ENCODE measurements at regions not wholly inside any gene's neighbourhood (a gene's known extent, or its start where the extent isn't known, plus 50 kb on each side); places are given as distances from the start of the nearest gene placed in this dataset.

GRCh38 chr16:76955629-76956028, 235.4 kb upstream of the MON1B start:
- TF ChIP-seq FOXP1 (CRISPR knock-in tag; IDR thresholded peaks at IDR 0.05; ENCODE audit: borderline replicate concordance): no peak
- TF ChIP-seq CREB1 (CRISPR knock-in tag; IDR thresholded peaks at IDR 0.05): no peak
- no peak for TF ChIP-seq CTCF (IDR thresholded peaks at IDR 0.05)
- TF ChIP-seq MAX (CRISPR knock-in tag; IDR thresholded peaks at IDR 0.05): no peak
- TF ChIP-seq TP53 (CRISPR knock-in tag; IDR thresholded peaks at IDR 0.05): no peak
- no peak for TF ChIP-seq ATF6 (CRISPR knock-in tag; IDR thresholded peaks at IDR 0.05)
- TF ChIP-seq ETV6 (CRISPR knock-in tag; IDR thresholded peaks at IDR 0.05): no peak

Measured in WTC11 (cell line).